ENCODE measurements at regions not wholly inside any gene's neighbourhood (a gene's known extent, or its start where the extent isn't known, plus 50 kb on each side); places are given as distances from the start of the nearest gene placed in this dataset.

- H3K27ac ChIP-seq (ENCODE audit: insufficient read depth in 1 of 2, low read depth in 1 of 2, low read length in 2 of 2, poor library complexity in 1 of 2, severe bottlenecking in 2 of 2) = no peak overlapping the region
- DNase-seq = no peak
- peaks cover 0 to 1% (median 0%) of the 10 kb centered on the region in 5 experiments for H3K27me3 ChIP-seq (replicated peaks in 2 of 5; ENCODE audit: control insufficient read depth in 4 of 5, insufficient read depth in 5 of 5, low read length in 4 of 5)
- ChIA-PET POLR2A (no interaction called here), CTCF (no interaction called here)
- peaks cover 0 to 3% (median 0%) of the 10 kb centered on the region in 5 experiments for H3K9me3 ChIP-seq (ENCODE audit: control extremely low read depth in 1 of 5, control insufficient read depth in 4 of 5, insufficient read depth in 2 of 5, low read depth in 1 of 5, low read length in 4 of 5)
- H3K4me3 ChIP-seq (ENCODE audit: control insufficient read depth in 1 of 7, extremely low read depth in 1 of 7, insufficient read depth in 4 of 7, low read depth in 2 of 7, low read length in 6 of 7) = no peak overlapping the region
- no peaks in the 10 kb centered on the region for H3K36me3 ChIP-seq (ENCODE audit: control insufficient read depth in 4 of 4, insufficient read depth in 4 of 4, low read length in 3 of 4)
- no peaks in the 10 kb centered on the region for H3K4me1 ChIP-seq (ENCODE audit: control extremely low read depth in 1 of 4, control insufficient read depth in 4 of 4, insufficient read depth in 4 of 4, low read length in 3 of 4)
Observed at GRCh38 chr4:23741681-23742191, 148.1 kb downstream of the PPARGC1A start.

DNA sequence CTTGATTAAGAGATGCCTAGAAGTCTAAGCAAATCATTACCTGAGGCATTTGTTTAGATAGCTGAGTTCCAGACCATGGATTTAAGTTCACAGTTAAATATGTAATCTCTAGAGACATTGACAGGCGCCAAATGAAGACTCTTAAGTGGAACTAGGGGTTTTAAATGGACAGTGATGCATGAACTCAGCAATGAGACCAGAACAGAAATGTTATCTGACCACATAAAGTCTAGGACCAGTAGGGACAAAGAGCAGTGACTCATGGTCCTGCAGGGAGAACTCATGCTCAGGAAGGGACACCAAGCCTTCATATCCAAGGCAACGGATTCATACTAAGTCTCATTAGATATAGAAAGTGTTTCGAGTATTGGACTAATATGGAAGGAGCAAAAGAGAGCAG, 152.3 kb downstream of the PPARGC1A start:
- CTCF ChIA-PET = no interaction called here

DNA sequence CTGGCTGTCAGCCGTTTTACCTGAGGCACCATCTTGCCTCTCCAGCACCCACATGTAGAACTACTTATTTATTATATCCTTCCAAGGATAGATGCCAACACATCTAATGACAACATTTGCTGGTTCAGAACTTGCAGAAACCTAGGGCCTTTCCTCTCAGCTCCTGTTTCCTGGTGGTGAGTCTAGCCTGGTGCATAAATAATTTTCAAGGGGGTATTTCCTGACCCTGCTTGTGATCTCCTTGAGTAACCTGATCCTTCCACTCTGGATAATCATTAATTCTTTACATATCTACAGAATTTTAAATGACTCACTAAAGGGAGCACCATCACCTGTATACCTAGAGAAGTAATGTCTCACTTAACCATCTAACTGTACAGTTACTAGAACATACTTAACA, 153.4 kb downstream of the PPARGC1A start:
- Histone ChIP-seq H3K9me3 (ENCODE audit: control extremely low read depth in 1 of 5, control insufficient read depth in 4 of 5, insufficient read depth in 2 of 5, low read depth in 1 of 5, low read length in 4 of 5) (peaks cover 0 to under 1% (median 0%) of the 10 kb centered on the region in 5 experiments), H3K4me1 (ENCODE audit: control extremely low read depth in 1 of 4, control insufficient read depth in 4 of 4, insufficient read depth in 4 of 4, low read length in 3 of 4) (no peaks in the 10 kb centered on the region), H3K4me3 (ENCODE audit: control insufficient read depth in 1 of 7, extremely low read depth in 1 of 7, insufficient read depth in 4 of 7, low read depth in 2 of 7, low read length in 6 of 7) (no peak overlapping the region), H3K27me3 (replicated peaks in 2 of 5; ENCODE audit: control insufficient read depth in 4 of 5, insufficient read depth in 5 of 5, low read length in 4 of 5) (peaks cover 0 to 1% (median 0%) of the 10 kb centered on the region in 5 experiments), H3K27ac (ENCODE audit: insufficient read depth in 1 of 2, low read depth in 1 of 2, low read length in 2 of 2, poor library complexity in 1 of 2, severe bottlenecking in 2 of 2) (no peak overlapping the region), H3K36me3 (ENCODE audit: control insufficient read depth in 4 of 4, insufficient read depth in 4 of 4, low read length in 3 of 4) (no peaks in the 10 kb centered on the region)
- DNase-seq = no peak
- ChIA-PET CTCF (no interaction called here), POLR2A (no interaction called here)
- WGBS (ENCODE audit: insufficient coverage) = 100% methylated on average over 1 of the region's 1 CpG

More for the DNA sequence above, 152.3 kb downstream of the PPARGC1A start:
- no peak for DNase-seq
- Histone ChIP-seq H3K27ac (ENCODE audit: insufficient read depth in 1 of 2, low read depth in 1 of 2, low read length in 2 of 2, poor library complexity in 1 of 2, severe bottlenecking in 2 of 2) (no peak overlapping the region), H3K27me3 (replicated peaks in 2 of 5; ENCODE audit: control insufficient read depth in 4 of 5, insufficient read depth in 5 of 5, low read length in 4 of 5) (peaks cover 0 to 1% (median 0%) of the 10 kb centered on the region in 5 experiments), H3K9me3 (ENCODE audit: control extremely low read depth in 1 of 5, control insufficient read depth in 4 of 5, insufficient read depth in 2 of 5, low read depth in 1 of 5, low read length in 4 of 5) (peaks cover 0 to 3% (median 0%) of the 10 kb centered on the region in 5 experiments), H3K4me1 (ENCODE audit: control extremely low read depth in 1 of 4, control insufficient read depth in 4 of 4, insufficient read depth in 4 of 4, low read length in 3 of 4) (no peaks in the 10 kb centered on the region), H3K36me3 (ENCODE audit: control insufficient read depth in 4 of 4, insufficient read depth in 4 of 4, low read length in 3 of 4) (no peaks in the 10 kb centered on the region), H3K4me3 (ENCODE audit: control insufficient read depth in 1 of 7, extremely low read depth in 1 of 7, insufficient read depth in 4 of 7, low read depth in 2 of 7, low read length in 6 of 7) (no peak overlapping the region)
- WGBS (ENCODE audit: insufficient coverage) = 92% methylated on average over 2 of the region's 3 CpGs
- POLR2A ChIA-PET = no interaction called here

- H3K4me1 ChIP-seq (ENCODE audit: control extremely low read depth in 1 of 4, control insufficient read depth in 4 of 4, insufficient read depth in 4 of 4, low read length in 3 of 4) = no peaks in the 10 kb centered on the region
- H3K27ac ChIP-seq (ENCODE audit: insufficient read depth in 1 of 2, low read depth in 1 of 2, low read length in 2 of 2, poor library complexity in 1 of 2, severe bottlenecking in 2 of 2) = no peak overlapping the region
- DNase-seq = no peak
- H3K4me3 ChIP-seq (ENCODE audit: control insufficient read depth in 1 of 7, extremely low read depth in 1 of 7, insufficient read depth in 4 of 7, low read depth in 2 of 7, low read length in 6 of 7) = no peak overlapping the region
- ChIA-PET CTCF (no interaction called here), POLR2A (no interaction called here)
- H3K36me3 ChIP-seq (ENCODE audit: control insufficient read depth in 4 of 4, insufficient read depth in 4 of 4, low read length in 3 of 4) = no peaks in the 10 kb centered on the region
- H3K9me3 ChIP-seq (ENCODE audit: control extremely low read depth in 1 of 5, control insufficient read depth in 4 of 5, insufficient read depth in 2 of 5, low read depth in 1 of 5, low read length in 4 of 5) = no peaks in the 10 kb centered on the region
- no peaks in the 10 kb centered on the region for H3K27me3 ChIP-seq (replicated peaks in 2 of 5; ENCODE audit: control insufficient read depth in 4 of 5, insufficient read depth in 5 of 5, low read length in 4 of 5)
- no CpG with 5 or more reads among the region's 1 CpG for WGBS (ENCODE audit: insufficient coverage)
Observed at GRCh38 chr4:23734000-23734399, 155.8 kb downstream of the PPARGC1A start.

DNA sequence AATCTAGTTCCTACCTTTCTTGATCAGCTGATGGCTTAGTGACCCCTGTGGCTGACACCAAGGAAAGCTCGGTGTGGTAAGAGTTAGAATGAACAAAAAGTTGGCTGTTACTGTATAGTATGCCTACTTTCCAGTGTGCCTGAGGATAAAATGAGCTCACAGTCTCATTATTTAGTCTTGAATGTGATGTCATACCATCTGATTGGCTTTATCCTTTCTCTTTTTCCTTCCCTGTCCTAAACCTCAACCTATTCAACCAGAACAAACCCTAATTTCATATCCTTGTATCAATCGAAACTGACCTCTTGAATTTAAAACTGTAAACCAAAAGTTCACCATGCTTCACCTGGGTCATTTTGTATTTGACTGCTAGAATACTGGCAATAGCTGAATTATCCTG, 156.4 kb downstream of the PPARGC1A start:
- ChIA-PET CTCF (no interaction called here), POLR2A (no interaction called here)
- no peak overlapping the region for H3K27ac ChIP-seq (ENCODE audit: insufficient read depth in 1 of 2, low read depth in 1 of 2, low read length in 2 of 2, poor library complexity in 1 of 2, severe bottlenecking in 2 of 2)
- WGBS (ENCODE audit: insufficient coverage) = 100% methylated on average over 1 of the region's 2 CpGs
- H3K27me3 ChIP-seq (replicated peaks in 2 of 5; ENCODE audit: control insufficient read depth in 4 of 5, insufficient read depth in 5 of 5, low read length in 4 of 5) = no peaks in the 10 kb centered on the region
- H3K36me3 ChIP-seq (ENCODE audit: control insufficient read depth in 4 of 4, insufficient read depth in 4 of 4, low read length in 3 of 4) = no peaks in the 10 kb centered on the region
- no peak for DNase-seq
- H3K4me3 ChIP-seq (ENCODE audit: control insufficient read depth in 1 of 7, extremely low read depth in 1 of 7, insufficient read depth in 4 of 7, low read depth in 2 of 7, low read length in 6 of 7) = no peak overlapping the region
- H3K9me3 ChIP-seq (ENCODE audit: control extremely low read depth in 1 of 5, control insufficient read depth in 4 of 5, insufficient read depth in 2 of 5, low read depth in 1 of 5, low read length in 4 of 5) = no peaks in the 10 kb centered on the region
- no peaks in the 10 kb centered on the region for H3K4me1 ChIP-seq (ENCODE audit: control extremely low read depth in 1 of 4, control insufficient read depth in 4 of 4, insufficient read depth in 4 of 4, low read length in 3 of 4)

DNA sequence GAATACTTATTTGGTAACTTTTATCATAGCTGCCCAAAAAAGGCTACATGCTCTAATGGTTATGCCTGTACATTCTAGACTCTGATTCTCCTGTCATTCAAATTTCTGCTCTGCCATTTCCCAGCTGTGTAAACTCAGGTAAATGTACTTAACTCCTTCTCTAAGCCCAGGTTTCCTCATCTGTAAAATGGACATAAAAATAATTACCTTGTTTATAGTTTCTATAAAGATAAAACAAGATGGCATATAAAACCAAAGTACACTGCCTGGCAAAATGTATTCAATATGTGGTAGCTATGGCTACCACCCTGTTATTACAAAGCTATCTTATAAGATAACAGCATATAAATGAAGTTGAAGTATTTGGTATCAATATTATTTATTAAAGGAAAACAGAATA, 158.8 kb downstream of the PPARGC1A start:
- no peaks in the 10 kb centered on the region for H3K36me3 ChIP-seq (ENCODE audit: control insufficient read depth in 4 of 4, insufficient read depth in 4 of 4, low read length in 3 of 4)
- POLR2A ChIA-PET = no interaction called here
- CTCF ChIA-PET = no interaction called here

GRCh38 chr4:23728971-23729370, 160.9 kb downstream of the PPARGC1A start:
- no peak overlapping the region for H3K4me3 ChIP-seq (ENCODE audit: control insufficient read depth in 1 of 7, extremely low read depth in 1 of 7, insufficient read depth in 4 of 7, low read depth in 2 of 7, low read length in 6 of 7)
- no peaks in the 10 kb centered on the region for H3K9me3 ChIP-seq (ENCODE audit: control extremely low read depth in 1 of 5, control insufficient read depth in 4 of 5, insufficient read depth in 2 of 5, low read depth in 1 of 5, low read length in 4 of 5)
- no peak for DNase-seq
- CTCF ChIA-PET = no interaction called here
- H3K27me3 ChIP-seq (replicated peaks in 2 of 5; ENCODE audit: control insufficient read depth in 4 of 5, insufficient read depth in 5 of 5, low read length in 4 of 5) = no peaks in the 10 kb centered on the region
- H3K27ac ChIP-seq (ENCODE audit: insufficient read depth in 1 of 2, low read depth in 1 of 2, low read length in 2 of 2, poor library complexity in 1 of 2, severe bottlenecking in 2 of 2) = no peak overlapping the region
- POLR2A ChIA-PET = no interaction called here
- no peaks in the 10 kb centered on the region for H3K4me1 ChIP-seq (ENCODE audit: control extremely low read depth in 1 of 4, control insufficient read depth in 4 of 4, insufficient read depth in 4 of 4, low read length in 3 of 4)
- H3K36me3 ChIP-seq (ENCODE audit: control insufficient read depth in 4 of 4, insufficient read depth in 4 of 4, low read length in 3 of 4) = no peaks in the 10 kb centered on the region

More for the DNA sequence above, 158.8 kb downstream of the PPARGC1A start:
- Histone ChIP-seq H3K27me3 (replicated peaks in 2 of 5; ENCODE audit: control insufficient read depth in 4 of 5, insufficient read depth in 5 of 5, low read length in 4 of 5) (no peaks in the 10 kb centered on the region), H3K4me3 (ENCODE audit: control insufficient read depth in 1 of 7, extremely low read depth in 1 of 7, insufficient read depth in 4 of 7, low read depth in 2 of 7, low read length in 6 of 7) (no peak overlapping the region), H3K27ac (ENCODE audit: insufficient read depth in 1 of 2, low read depth in 1 of 2, low read length in 2 of 2, poor library complexity in 1 of 2, severe bottlenecking in 2 of 2) (no peak overlapping the region), H3K9me3 (ENCODE audit: control extremely low read depth in 1 of 5, control insufficient read depth in 4 of 5, insufficient read depth in 2 of 5, low read depth in 1 of 5, low read length in 4 of 5) (no peaks in the 10 kb centered on the region), H3K4me1 (ENCODE audit: control extremely low read depth in 1 of 4, control insufficient read depth in 4 of 4, insufficient read depth in 4 of 4, low read length in 3 of 4) (no peaks in the 10 kb centered on the region)
- no peak for DNase-seq
